IMR-90 (cell line): ENCODE measurements at regions not wholly inside any gene's neighbourhood (a gene's known extent, or its start where the extent isn't known, plus 50 kb on each side); places are given as distances from the start of the nearest gene placed in this dataset.

Experiments used
- CEBPB ChIP-seq: IDR thresholded peaks from 2 replicates; pipeline ENCODE4 v1.6.1; 2012; ENCODE audit warnings: low read depth, low read length, improper control_type of control experiment
- MXI1 ChIP-seq: IDR thresholded peaks from 2 replicates; pipeline ENCODE4 v1.6.1; 2012; ENCODE audit warnings: low read depth, mild to moderate bottlenecking, low read length, moderate library complexity, borderline replicate concordance
- TF ChIP-seq, protein P1 (sequence below): conservative IDR thresholded peaks from 2 replicates; pipeline ENCODE4 v1.5.1; 2012; ENCODE audit warnings: mild to moderate bottlenecking, low read depth, low read length, improper control_type of control experiment

DNA sequence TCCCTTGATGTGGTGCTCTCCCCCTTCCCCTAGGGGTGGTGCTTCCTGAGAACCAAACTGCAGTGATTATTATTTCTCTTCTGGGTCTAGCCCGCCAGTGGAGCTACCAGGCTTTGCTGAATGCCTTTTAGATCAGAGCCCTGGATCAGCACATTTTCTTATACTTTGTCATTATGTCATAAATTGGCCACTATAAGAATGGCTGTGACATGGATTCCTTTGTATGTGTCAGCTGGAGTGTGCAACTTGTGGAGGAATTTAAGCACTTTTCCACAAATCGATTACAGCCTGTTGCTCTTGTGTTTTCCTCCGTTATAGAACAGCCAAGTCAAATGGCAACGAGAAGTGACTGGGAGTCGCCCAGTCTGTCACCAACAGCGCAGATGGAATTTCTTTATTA, 273.3 kb downstream of the DUSP10 start:
- TF ChIP-seq MXI1 (no peak), CEBPB (no peak)
- TF ChIP-seq, protein P1, sequence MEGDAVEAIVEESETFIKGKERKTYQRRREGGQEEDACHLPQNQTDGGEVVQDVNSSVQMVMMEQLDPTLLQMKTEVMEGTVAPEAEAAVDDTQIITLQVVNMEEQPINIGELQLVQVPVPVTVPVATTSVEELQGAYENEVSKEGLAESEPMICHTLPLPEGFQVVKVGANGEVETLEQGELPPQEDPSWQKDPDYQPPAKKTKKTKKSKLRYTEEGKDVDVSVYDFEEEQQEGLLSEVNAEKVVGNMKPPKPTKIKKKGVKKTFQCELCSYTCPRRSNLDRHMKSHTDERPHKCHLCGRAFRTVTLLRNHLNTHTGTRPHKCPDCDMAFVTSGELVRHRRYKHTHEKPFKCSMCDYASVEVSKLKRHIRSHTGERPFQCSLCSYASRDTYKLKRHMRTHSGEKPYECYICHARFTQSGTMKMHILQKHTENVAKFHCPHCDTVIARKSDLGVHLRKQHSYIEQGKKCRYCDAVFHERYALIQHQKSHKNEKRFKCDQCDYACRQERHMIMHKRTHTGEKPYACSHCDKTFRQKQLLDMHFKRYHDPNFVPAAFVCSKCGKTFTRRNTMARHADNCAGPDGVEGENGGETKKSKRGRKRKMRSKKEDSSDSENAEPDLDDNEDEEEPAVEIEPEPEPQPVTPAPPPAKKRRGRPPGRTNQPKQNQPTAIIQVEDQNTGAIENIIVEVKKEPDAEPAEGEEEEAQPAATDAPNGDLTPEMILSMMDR, result no peak
